Hepatocyte (in vitro differentiated cells): ENCODE measurements at regions not wholly inside any gene's neighbourhood (a gene's known extent, or its start where the extent isn't known, plus 50 kb on each side); places are given as distances from the start of the nearest gene placed in this dataset.

ENCODE experiments used
- DNase-seq: peaks from one replicate; pipeline ENCODE4 v3.0.0-alpha.2; 2016; ENCODE audit warnings: low spot score
- H2AFZ ChIP-seq: fragments of 200-600 bp; sonication (generic); 2 replicates; pipeline ENCODE4 v1.6.0; 2016; ENCODE audit warnings: antibody characterized with exemption, mild to moderate bottlenecking
- H3K27ac ChIP-seq: fragments of 200-600 bp; sonication (generic); 2 replicates; pipeline ENCODE4 v1.5.1; 2016; ENCODE audit warnings: mild to moderate bottlenecking
- H3K27me3 ChIP-seq: fragments of 200-600 bp; sonication (generic); 2 replicates; pipeline ENCODE4 v1.6.1; 2016
- H3K36me3 ChIP-seq: fragments of 200-600 bp; sonication (generic); replicated peaks from 2 replicates; pipeline ENCODE4 v1.5.1; 2016; ENCODE audit warnings: low read depth; ENCODE audit not compliant: insufficient read depth
- H3K4me1 ChIP-seq: fragments of 200-600 bp; sonication (generic); 2 replicates; pipeline ENCODE4 v1.5.1; 2016; ENCODE audit warnings: mild to moderate bottlenecking, moderate library complexity; ENCODE audit not compliant: insufficient read depth
- H3K4me2 ChIP-seq: fragments of 200-600 bp; sonication (generic); 2 replicates; pipeline ENCODE4 v1.6.0; 2016
- H3K4me3 ChIP-seq: fragments of 200-600 bp; sonication (generic); 2 replicates; pipeline ENCODE4 v1.5.1; 2016; ENCODE audit warnings: mild to moderate bottlenecking
- H3K79me2 ChIP-seq: fragments of 200-600 bp; sonication (generic); 2 replicates; pipeline ENCODE4 v1.6.0; 2017; ENCODE audit warnings: mild to moderate bottlenecking
- H3K9me2 ChIP-seq: fragments of 200-600 bp; sonication (generic); replicated peaks from 2 replicates; pipeline ENCODE4 v1.6.0; 2017; ENCODE audit warnings: mild to moderate bottlenecking; ENCODE audit not compliant: insufficient read depth
- H3K9me3 ChIP-seq: fragments of 200-600 bp; sonication (generic); 2 replicates; pipeline ENCODE4 v1.5.1; 2016; ENCODE audit warnings: low read depth, mild to moderate bottlenecking
- H4K20me1 ChIP-seq: fragments of 200-600 bp; sonication (generic); 2 replicates; pipeline ENCODE4 v1.6.0; 2016; ENCODE audit warnings: mild to moderate bottlenecking; ENCODE audit not compliant: insufficient read depth, poor library complexity, severe bottlenecking
- CTCF ChIP-seq: fragments of 200-600 bp; sonication (generic); IDR thresholded peaks from 2 replicates; pipeline ENCODE4 v1.5.1; 2016; ENCODE audit warnings: antibody characterized with exemption, mild to moderate bottlenecking; ENCODE audit not compliant: poor library complexity
- EZH2 ChIP-seq: fragments of 200-600 bp; sonication (generic); IDR thresholded peaks from 2 replicates; pipeline ENCODE4 v1.6.1; 2016; ENCODE audit warnings: antibody characterized with exemption, mild to moderate bottlenecking, borderline replicate concordance
- EZH2phosphoT487 ChIP-seq: fragments of 200-600 bp; sonication (generic); IDR thresholded peaks from one replicate; pipeline ENCODE4 v1.6.1; 2018; ENCODE audit warnings: antibody characterized with exemption, mild to moderate bottlenecking, low read depth, moderate library complexity; ENCODE audit not compliant: unreplicated experiment, severe bottlenecking
- WGBS: methylation state at CpG from one replicate; pipeline ENCODE4 v1.1.6; 2016; ENCODE audit warnings: low lambda C conversion rate; ENCODE audit errors: missing lambda C conversion rate; 5-methylcytosine and 5-hydroxymethylcytosine counted together

GRCh38 chr11:106344966-106345365, 267.5 kb downstream of the AASDHPPT start:
- Histone ChIP-seq H4K20me1 (no peaks in the 10 kb centered on the region), H3K36me3 (no peaks in the 10 kb centered on the region), H3K4me2 (no peak overlapping the region), H2AFZ (no peak overlapping the region), H3K9me3 (no peaks in the 10 kb centered on the region), H3K27me3 (no peaks in the 10 kb centered on the region), H3K27ac (no peak overlapping the region), H3K4me1 (peaks cover 3% of the 10 kb centered on the region), H3K9me2 (no peaks in the 10 kb centered on the region), H3K4me3 (no peak overlapping the region), H3K79me2 (no peaks in the 10 kb centered on the region)
- TF ChIP-seq CTCF (no peak), EZH2 (no peak), EZH2phosphoT487 (no peak)
- WGBS = 100% methylated on average over 1 of the region's 1 CpG
- no peak for DNase-seq

- H4K20me1 ChIP-seq = no peaks in the 10 kb centered on the region
- H3K79me2 ChIP-seq = no peaks in the 10 kb centered on the region
- H3K4me2 ChIP-seq = no peak overlapping the region
- H3K4me1 ChIP-seq = no peaks in the 10 kb centered on the region
- H3K36me3 ChIP-seq = no peaks in the 10 kb centered on the region
- no peak overlapping the region for H3K4me3 ChIP-seq
- WGBS = 87% methylated on average over 2 of the region's 2 CpGs
- no peak for DNase-seq
- no peak overlapping the region for H3K27ac ChIP-seq
- no peak for TF ChIP-seq EZH2
- no peak for TF ChIP-seq CTCF
- no peak for TF ChIP-seq EZH2phosphoT487
- no peaks in the 10 kb centered on the region for H3K27me3 ChIP-seq
- no peak overlapping the region for H2AFZ ChIP-seq
- no peaks in the 10 kb centered on the region for H3K9me2 ChIP-seq
- H3K9me3 ChIP-seq = no peaks in the 10 kb centered on the region
Observed at GRCh38 chr11:106353031-106353430, 275.6 kb downstream of the AASDHPPT start.

GRCh38 chr11:106369224-106369623, 291.8 kb downstream of the AASDHPPT start:
- H3K4me3 ChIP-seq = no peak overlapping the region
- H3K4me1 ChIP-seq = no peaks in the 10 kb centered on the region
- H4K20me1 ChIP-seq = no peaks in the 10 kb centered on the region
- no peak for DNase-seq
- H3K27me3 ChIP-seq = no peaks in the 10 kb centered on the region
- H3K27ac ChIP-seq = no peak overlapping the region
- no peaks in the 10 kb centered on the region for H3K9me2 ChIP-seq
- no peaks in the 10 kb centered on the region for H3K9me3 ChIP-seq
- no peaks in the 10 kb centered on the region for H3K36me3 ChIP-seq
- H3K79me2 ChIP-seq = no peaks in the 10 kb centered on the region
- 60% methylated on average over 2 of the region's 2 CpGs for WGBS
- H3K4me2 ChIP-seq = no peak overlapping the region
- H2AFZ ChIP-seq = no peak overlapping the region
- TF ChIP-seq EZH2 = no peak
- no peak for TF ChIP-seq EZH2phosphoT487
- no peak for TF ChIP-seq CTCF

GRCh38 chr11:106378513-106379179, 301.2 kb downstream of the AASDHPPT start:
- WGBS = 51% methylated on average over 3 of the region's 3 CpGs
- Histone ChIP-seq H3K4me3 (no peak overlapping the region), H3K4me1 (no peaks in the 10 kb centered on the region), H3K27me3 (no peaks in the 10 kb centered on the region), H3K4me2 (no peak overlapping the region), H3K9me2 (no peaks in the 10 kb centered on the region), H4K20me1 (no peaks in the 10 kb centered on the region), H3K27ac (no peak overlapping the region), H3K36me3 (no peaks in the 10 kb centered on the region), H3K79me2 (no peaks in the 10 kb centered on the region), H3K9me3 (no peaks in the 10 kb centered on the region), H2AFZ (no peak overlapping the region)
- TF ChIP-seq EZH2 (no peak), CTCF (no peak), EZH2phosphoT487 (no peak)
- no peak for DNase-seq
